ENCODE measurements at regions not wholly inside any gene's neighbourhood (a gene's known extent, or its start where the extent isn't known, plus 50 kb on each side); places are given as distances from the start of the nearest gene placed in this dataset.

- in situ Hi-C loops (cut with HindIII; ENCODE audit: low sequenced_read_pairs), result no loop called here
These were observed 136.1 kb downstream of the ASCL1 start for GRCh38 chr12:103093499-103094106.

- in situ Hi-C loops (cut with HindIII; ENCODE audit: low sequenced_read_pairs), result no loop called here
These were observed 140.0 kb downstream of the ASCL1 start for GRCh38 chr12:103097496-103097895.

DNA sequence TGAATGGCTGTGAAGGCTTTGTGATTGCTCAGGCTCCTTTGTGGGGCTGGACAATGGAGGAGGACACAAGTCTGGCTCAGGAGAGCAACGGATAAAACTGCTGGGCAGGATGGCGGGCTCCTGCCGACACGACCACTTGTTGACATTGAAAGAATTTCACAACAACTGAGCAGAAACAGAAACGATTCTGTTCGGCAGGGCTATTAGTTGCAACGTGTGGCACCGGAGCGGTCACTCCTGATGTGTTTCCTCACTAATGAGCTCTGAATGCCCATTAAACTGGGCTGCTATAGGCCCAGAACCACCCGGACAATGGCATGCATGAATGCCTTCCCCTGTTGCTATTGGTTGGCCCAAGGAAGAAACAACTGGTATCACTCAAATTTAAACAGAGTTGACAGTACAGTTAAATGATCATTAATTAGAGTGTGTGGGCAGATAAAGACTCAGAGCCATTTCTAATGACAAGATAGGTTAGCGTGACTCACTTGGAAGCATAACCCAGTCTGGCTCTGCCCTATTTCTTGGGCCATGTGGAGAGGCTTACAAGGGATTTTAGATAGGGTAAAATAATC is 142.9 kb downstream of the ASCL1 start:
- in situ Hi-C loops (cut with HindIII; ENCODE audit: low sequenced_read_pairs), result no loop called here

DNA sequence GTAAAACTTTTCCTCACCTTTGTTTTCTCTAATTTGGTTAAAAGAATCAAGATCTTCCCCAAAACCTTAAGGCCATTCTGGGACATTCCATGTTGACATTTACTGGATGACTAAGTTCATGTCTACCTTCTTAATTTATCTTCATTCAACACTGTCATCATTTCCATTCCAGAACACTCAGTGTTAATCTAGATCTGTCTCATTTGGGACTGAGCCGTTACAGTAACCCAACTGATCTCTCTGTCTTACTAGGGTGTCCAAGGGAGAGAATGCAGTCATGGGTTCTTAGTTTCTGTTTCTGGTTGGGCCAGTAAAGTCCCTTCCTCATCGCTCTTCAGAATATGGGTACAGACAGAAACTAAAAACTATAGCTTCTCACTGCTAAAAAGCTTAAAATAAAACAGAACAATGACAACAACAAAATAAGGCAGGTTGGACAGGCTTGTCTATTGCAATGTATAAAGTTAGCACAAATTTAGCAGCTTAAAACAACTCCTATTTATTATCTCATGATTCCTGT is 144.8 kb downstream of the ASCL1 start:
- in situ Hi-C loops (cut with HindIII; ENCODE audit: low sequenced_read_pairs), result no loop called here

DNA sequence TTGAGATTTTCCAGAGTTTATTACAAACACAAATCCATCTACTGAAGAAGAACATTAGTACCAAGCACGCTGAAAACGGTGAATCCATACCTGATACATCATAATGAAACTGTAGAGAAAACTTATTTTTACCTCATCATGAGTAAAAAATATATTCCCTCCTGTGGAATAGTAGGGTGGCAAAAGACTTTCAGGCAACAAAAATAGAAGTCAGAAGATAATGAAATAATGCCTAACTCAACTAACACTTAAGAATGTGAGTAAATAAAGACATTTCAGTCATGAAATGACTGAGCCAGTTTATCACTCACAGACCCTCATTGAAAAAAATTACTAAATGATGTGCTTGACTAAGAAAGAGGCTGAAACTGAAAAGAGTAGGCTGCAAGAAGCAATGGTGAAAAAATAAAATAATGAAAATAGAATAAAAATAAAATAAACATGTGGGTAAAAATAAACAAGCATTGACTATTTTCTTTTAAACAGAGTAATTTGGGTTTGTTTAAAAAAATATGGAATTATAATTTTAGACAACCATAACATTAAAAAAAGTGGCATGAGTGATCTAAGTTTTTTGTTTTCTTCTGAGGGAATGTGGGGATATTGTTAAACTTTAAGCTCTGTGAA is 148.6 kb downstream of the ASCL1 start:
- in situ Hi-C loops (cut with HindIII; ENCODE audit: low sequenced_read_pairs), result no loop called here

- in situ Hi-C loops (cut with HindIII; ENCODE audit: low sequenced_read_pairs), result no loop called here
These were observed 152.4 kb downstream of the ASCL1 start for GRCh38 chr12:103109861-103110260.

GRCh38 chr12:103114296-103115055 is 157.0 kb downstream of the ASCL1 start:
- in situ Hi-C loops (cut with HindIII; ENCODE audit: low sequenced_read_pairs), result no loop called here

DNA sequence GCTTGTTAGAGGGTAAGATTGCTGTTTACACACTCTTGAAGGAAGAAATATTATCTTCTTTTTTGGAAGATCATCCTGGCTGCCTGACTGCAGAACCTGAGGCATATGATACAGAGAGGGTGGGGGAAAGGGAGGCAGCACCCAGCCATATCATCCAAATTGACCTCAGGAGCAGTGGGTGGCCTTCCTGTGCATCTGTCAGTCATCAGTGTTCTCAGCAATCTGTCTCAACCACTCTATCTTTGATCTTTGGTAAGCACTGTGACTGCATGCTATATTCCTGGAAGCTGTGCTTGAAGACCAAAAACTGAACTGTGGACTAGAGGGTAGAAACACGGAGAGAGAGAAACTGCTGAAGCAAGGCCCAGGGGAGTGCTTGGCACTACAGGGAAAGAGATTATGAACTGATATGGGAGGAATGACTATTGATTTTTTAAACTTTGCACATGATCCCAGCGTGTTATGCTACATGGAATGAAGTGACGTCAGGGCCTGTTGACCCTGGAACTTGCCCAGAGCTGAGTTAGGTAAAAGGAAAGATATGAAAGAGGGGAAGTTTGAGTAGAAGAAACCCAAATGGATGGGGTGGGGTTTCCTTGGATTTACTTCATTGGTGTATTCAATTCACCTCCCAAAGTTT is 171.5 kb downstream of the ASCL1 start:
- in situ Hi-C loops (cut with HindIII; ENCODE audit: low sequenced_read_pairs), result no loop called here

- in situ Hi-C loops (cut with HindIII; ENCODE audit: low sequenced_read_pairs), result no loop called here
These were observed 173.1 kb downstream of the ASCL1 start for GRCh38 chr12:103130564-103130963.

GRCh38 chr12:103138538-103138937 is 181.1 kb downstream of the ASCL1 start:
- in situ Hi-C loops (cut with HindIII; ENCODE audit: low sequenced_read_pairs), result no loop called here

DNA sequence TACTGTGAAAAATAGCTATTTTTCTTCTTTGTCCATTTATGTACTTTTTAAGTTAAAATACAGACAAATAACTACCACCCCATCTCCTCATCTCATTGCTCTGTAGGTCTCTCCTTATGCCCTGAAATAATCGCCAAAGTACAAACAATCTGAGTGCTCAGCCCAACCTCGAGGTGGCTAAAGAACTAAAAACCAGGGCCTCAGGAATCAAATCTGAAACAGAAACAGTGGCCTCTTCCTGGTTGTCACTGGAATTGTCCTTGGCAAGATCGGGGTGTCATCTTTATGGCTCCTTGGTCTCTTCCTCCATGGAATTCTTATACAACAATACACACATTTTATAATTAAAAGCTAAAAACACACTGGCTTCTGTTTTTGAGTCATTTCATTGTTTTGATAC is 182.4 kb downstream of the ASCL1 start:
- in situ Hi-C loops (cut with HindIII; ENCODE audit: low sequenced_read_pairs), result no loop called here

DNA sequence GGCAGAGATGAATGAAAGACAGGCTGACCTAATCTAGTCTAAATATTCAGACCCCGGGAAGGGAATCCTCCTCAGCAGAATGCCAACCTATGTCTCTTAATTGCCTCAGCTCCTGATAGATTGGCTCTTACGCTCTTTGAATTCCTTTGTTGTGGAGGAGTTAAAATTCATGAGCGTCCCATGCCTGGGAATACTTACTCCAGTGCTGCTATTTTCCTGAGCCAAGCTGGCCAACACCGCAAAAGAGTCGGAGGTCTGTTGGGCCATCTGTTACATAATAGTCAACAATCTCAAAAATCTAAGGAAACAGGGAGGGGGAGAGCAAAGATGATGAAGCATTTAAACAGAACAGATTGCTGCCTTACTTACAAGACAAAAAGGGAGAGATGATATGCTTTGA is 182.8 kb downstream of the ASCL1 start:
- in situ Hi-C loops (cut with HindIII; ENCODE audit: low sequenced_read_pairs), result no loop called here

- in situ Hi-C loops (cut with HindIII; ENCODE audit: low sequenced_read_pairs), result no loop called here
These were observed 186.8 kb downstream of the ASCL1 start for GRCh38 chr12:103144278-103144677.

- in situ Hi-C loops (cut with HindIII; ENCODE audit: low sequenced_read_pairs), result no loop called here
These were observed 203.1 kb downstream of the ASCL1 start for GRCh38 chr12:103160622-103161021.

DNA sequence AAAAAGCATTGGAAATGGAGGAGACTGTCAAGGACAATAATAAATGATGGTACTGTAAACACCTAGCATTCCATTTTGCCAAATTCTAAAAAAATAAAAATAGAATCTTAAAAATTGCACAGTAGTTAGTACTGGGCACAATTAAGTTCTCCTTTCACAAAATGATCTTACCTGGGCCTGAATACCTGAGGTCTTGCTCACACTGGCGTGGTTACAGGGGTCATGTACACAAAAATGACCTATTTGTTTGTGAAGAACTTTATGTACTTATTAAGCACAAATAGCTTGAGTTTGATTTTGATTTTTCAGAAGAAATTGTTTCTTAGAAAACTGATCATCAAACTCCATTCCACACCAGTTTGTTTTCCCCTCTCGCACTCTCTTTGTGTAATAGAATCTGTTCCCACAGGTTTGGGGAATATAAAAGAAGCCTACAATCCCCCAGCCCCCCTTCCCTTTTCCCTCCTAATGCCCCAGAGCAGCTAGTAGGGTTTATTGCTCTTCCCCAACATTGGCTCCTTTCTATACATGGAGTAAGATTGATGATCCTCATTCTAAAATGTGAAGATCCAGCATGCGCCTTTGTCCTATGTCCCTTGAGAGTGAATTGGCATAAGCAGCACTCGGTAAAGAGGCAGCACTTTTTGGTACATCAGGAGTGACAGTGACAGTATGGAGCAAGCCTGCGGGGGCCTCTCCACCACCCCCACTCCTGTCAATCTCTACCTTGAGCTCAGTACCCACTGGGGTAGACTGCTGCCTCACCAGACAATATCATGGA is 204.3 kb downstream of the ASCL1 start:
- in situ Hi-C loops (cut with HindIII; ENCODE audit: low sequenced_read_pairs), result no loop called here

DNA sequence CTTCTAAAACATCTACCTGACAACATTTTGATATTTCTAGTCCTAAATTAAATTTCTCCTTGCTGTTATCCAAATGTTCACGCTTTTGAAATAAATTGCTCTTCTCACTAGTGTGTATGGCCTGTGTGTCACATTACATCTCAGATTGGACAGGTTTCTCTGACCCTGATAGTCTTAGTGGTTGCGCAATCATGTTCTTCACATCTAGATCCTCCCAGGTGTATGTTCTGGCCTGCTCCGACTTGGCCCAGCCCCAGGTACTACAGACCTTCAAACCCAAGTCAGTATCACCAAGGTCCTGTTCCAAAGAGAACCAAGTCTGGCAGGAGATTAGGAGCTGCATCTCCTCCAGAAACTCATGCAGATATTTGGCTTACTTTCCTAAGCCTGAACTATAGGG is 209.5 kb downstream of the ASCL1 start:
- in situ Hi-C loops (cut with HindIII; ENCODE audit: low sequenced_read_pairs), result no loop called here

- in situ Hi-C loops (cut with HindIII; ENCODE audit: low sequenced_read_pairs), result no loop called here
These were observed 215.1 kb downstream of the ASCL1 start for GRCh38 chr12:103172447-103173112.

- in situ Hi-C loops (cut with HindIII; ENCODE audit: low sequenced_read_pairs), result no loop called here
These were observed 218.2 kb downstream of the ASCL1 start for GRCh38 chr12:103175625-103176024.

- in situ Hi-C loops (cut with HindIII; ENCODE audit: low sequenced_read_pairs), result no loop called here
These were observed 220.3 kb downstream of the ASCL1 start for GRCh38 chr12:103177639-103178255.
